GM12865 (cell line): ENCODE measurements at regions not wholly inside any gene's neighbourhood (a gene's known extent, or its start where the extent isn't known, plus 50 kb on each side); places are given as distances from the start of the nearest gene placed in this dataset.

Experiments
- DNase-seq: peaks from one replicate; pipeline ENCODE4 v3.0.0; 2010; ENCODE audit warnings: low read depth
- H3K4me3 ChIP-seq: 2 replicates; pipeline ENCODE4 v1.5.1; 2011; ENCODE audit warnings: mild to moderate bottlenecking, low read depth, low read length, control low read depth
- CTCF ChIP-seq: IDR thresholded peaks from 2 replicates; pipeline ENCODE4 v1.5.1; 2011; ENCODE audit warnings: low read length, control low read depth, low read depth, inconsistent platforms; ENCODE audit not compliant: insufficient read depth; ENCODE audit errors: missing control alignments

GRCh38 chr2:48065096-48065495 is 158.8 kb upstream of the FBXO11 start:
- DNase-seq = no peak
- H3K4me3 ChIP-seq = no peak overlapping the region
- no peak for TF ChIP-seq CTCF

GRCh38 chr2:48066000-48066399 is 159.7 kb upstream of the FBXO11 start:
- no peak overlapping the region for H3K4me3 ChIP-seq
- no peak for TF ChIP-seq CTCF
- DNase-seq = no peak

- no peak for DNase-seq
- TF ChIP-seq CTCF = no peak
- no peak overlapping the region for H3K4me3 ChIP-seq
Measured at GRCh38 chr2:48069769-48070168, 163.5 kb upstream of the FBXO11 start.

- DNase-seq = no peak
- no peak for TF ChIP-seq CTCF
- no peak overlapping the region for H3K4me3 ChIP-seq
Measured at GRCh38 chr2:48070415-48070814, 164.1 kb upstream of the FBXO11 start.

- H3K4me3 ChIP-seq = no peak overlapping the region
- no peak for DNase-seq
- TF ChIP-seq CTCF = no peak
Measured at GRCh38 chr2:48072583-48072982, 166.3 kb upstream of the FBXO11 start.

GRCh38 chr2:48075631-48076030 is 169.3 kb upstream of the FBXO11 start:
- TF ChIP-seq CTCF = no peak
- no peak overlapping the region for H3K4me3 ChIP-seq
- no peak for DNase-seq

- DNase-seq = no peak
- TF ChIP-seq CTCF = no peak
- no peak overlapping the region for H3K4me3 ChIP-seq
Measured at GRCh38 chr2:48080534-48081316, 174.4 kb upstream of the FBXO11 start.
